H1 (cell line): ENCODE measurements at regions not wholly inside any gene's neighbourhood (a gene's known extent, or its start where the extent isn't known, plus 50 kb on each side); places are given as distances from the start of the nearest gene placed in this dataset.

Source experiments
- TF ChIP-seq, protein P1 (sequence below), 3 experiments: IDR thresholded peaks; 1 replicate in 2 of 3; 2 replicates in 1 of 3; pipeline versions ENCODE4 v1.5.1 to v1.6.1; 2011; ENCODE audit warnings: low read length in 3 of 3, mild to moderate bottlenecking in 3 of 3, inconsistent platforms in 2 of 3, low read depth in 1 of 3, moderate library complexity in 1 of 3; ENCODE audit not compliant: insufficient read depth in 1 of 3; ENCODE audit errors: control extremely low read depth in 1 of 3

DNA sequence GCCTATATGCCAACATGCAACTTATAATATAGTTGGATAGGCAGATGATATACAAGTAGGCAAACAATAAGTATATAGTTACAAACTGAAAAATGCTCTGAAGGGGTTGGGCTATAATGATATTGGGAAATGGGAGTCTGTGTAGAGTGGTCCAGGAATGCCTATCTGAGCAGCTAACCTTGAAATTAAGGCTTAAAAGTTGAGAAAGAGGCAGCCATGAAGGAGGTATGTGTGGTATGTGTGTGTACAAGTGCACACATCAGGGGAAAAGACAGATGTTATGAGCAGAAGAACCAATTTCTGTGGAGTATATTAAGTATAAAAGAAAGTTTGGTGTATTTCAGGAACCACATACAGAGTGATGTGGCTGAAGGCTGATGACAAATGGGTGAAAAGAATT is 154.9 kb upstream of the PAPPA start (continued):
- TF ChIP-seq, protein P1, sequence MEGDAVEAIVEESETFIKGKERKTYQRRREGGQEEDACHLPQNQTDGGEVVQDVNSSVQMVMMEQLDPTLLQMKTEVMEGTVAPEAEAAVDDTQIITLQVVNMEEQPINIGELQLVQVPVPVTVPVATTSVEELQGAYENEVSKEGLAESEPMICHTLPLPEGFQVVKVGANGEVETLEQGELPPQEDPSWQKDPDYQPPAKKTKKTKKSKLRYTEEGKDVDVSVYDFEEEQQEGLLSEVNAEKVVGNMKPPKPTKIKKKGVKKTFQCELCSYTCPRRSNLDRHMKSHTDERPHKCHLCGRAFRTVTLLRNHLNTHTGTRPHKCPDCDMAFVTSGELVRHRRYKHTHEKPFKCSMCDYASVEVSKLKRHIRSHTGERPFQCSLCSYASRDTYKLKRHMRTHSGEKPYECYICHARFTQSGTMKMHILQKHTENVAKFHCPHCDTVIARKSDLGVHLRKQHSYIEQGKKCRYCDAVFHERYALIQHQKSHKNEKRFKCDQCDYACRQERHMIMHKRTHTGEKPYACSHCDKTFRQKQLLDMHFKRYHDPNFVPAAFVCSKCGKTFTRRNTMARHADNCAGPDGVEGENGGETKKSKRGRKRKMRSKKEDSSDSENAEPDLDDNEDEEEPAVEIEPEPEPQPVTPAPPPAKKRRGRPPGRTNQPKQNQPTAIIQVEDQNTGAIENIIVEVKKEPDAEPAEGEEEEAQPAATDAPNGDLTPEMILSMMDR (IDR thresholded peaks at IDR 0.05; ENCODE audit: control extremely low read depth in 1 of 3, insufficient read depth in 1 of 3, low read depth in 1 of 3, low read length in 3 of 3), result no peak
